ENCODE measurements at regions not wholly inside any gene's neighbourhood (a gene's known extent, or its start where the extent isn't known, plus 50 kb on each side); places are given as distances from the start of the nearest gene placed in this dataset.

DNA sequence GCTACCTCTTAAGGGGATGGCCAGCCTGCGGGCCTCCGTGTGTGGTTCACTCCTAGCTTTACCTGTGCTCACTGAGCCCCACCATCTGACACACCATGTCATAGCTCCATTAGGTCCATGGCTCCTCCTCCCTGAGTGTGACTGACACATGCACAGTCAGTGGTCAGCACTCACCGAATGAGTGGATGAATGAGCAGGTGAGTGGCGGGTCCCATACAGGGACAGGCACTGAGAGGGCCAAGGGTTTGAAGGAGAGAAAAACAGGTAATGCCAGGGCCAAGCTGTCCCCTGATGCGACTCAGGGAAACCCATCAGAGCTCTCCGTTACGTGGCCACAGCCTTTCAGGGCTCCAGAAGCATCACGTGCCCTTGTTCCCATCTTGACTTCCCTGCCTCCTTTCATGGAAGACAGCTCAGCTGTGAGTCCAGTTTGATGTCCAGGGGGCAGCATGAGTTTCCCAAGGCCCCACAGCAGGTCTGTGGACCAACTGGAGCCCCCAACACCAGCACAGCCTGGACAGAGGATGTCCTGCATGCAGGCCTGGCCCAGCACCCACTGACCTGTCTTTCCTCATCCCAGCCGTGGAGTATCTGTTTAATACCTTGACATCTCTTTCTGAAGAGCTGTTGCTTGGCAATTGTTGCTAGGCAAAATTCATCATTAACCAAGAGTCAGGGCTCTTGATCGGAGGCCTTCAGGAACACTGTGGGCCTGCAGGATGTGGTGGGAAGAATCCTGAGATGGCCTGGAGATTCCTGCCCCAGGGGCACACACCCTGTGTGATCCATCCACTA is 84.4 kb downstream of the PLXNA1 start:
- Histone ChIP-seq H3K9ac (no peak overlapping the region), H3K4me3 (ENCODE audit: low read depth, low read length) (no peak overlapping the region), H2AFZ (no peak overlapping the region), H3K36me3 (ENCODE audit: control insufficient read depth, insufficient read depth, low read length) (no peaks in the 10 kb centered on the region), H3K27me3 (ENCODE audit: control insufficient read depth, insufficient read depth, low read length) (no peaks in the 10 kb centered on the region), H3K27ac (no peak overlapping the region), H3K4me1 (peaks cover 15% of the 10 kb centered on the region), H3K79me2 (no peaks in the 10 kb centered on the region), H3K9me3 (ENCODE audit: control insufficient read depth, low read length) (no peaks in the 10 kb centered on the region), H3K4me2 (ENCODE audit: low read length) (no peak overlapping the region)
- TF ChIP-seq, protein P1, sequence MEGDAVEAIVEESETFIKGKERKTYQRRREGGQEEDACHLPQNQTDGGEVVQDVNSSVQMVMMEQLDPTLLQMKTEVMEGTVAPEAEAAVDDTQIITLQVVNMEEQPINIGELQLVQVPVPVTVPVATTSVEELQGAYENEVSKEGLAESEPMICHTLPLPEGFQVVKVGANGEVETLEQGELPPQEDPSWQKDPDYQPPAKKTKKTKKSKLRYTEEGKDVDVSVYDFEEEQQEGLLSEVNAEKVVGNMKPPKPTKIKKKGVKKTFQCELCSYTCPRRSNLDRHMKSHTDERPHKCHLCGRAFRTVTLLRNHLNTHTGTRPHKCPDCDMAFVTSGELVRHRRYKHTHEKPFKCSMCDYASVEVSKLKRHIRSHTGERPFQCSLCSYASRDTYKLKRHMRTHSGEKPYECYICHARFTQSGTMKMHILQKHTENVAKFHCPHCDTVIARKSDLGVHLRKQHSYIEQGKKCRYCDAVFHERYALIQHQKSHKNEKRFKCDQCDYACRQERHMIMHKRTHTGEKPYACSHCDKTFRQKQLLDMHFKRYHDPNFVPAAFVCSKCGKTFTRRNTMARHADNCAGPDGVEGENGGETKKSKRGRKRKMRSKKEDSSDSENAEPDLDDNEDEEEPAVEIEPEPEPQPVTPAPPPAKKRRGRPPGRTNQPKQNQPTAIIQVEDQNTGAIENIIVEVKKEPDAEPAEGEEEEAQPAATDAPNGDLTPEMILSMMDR (IDR thresholded peaks at IDR 0.05): no peak

DNA sequence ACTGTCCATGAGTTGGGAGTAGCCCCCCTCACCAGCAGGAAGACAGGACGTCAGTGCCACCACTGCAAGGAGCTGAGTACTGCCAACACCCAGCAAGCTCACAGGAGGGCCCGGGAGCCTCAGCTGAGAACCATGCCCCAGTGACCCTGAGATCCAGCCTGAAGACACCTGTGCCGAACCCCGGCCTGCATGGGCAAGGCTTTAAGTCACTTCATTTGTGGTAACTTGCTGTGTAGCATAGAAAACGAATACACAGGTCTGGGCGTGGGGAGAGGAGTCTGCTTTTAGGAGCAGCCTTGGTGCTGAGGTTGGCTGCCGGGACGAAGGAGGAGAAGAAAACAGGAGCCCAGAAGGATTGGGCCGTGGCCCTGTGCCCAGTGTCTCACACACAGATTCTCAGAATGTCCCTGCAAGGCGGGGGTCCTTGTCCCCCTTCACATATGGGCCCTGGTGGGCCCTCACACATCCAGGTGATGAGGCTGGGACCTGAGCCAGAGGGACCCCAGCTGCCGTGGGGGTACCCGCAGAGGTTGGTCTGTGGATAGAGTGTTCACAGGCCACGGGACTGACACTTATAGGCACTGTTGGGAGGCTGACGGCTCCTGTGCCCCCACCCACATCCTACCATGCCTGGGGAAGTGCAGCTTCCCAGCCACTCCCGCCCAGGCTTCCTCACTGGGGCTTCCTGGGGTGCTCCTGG is 85.3 kb downstream of the PLXNA1 start:
- TF ChIP-seq, protein P1 (IDR thresholded peaks at IDR 0.05): no peak
- no peak overlapping the region for H3K4me2 ChIP-seq (ENCODE audit: low read length)
- no peak overlapping the region for H2AFZ ChIP-seq
- peaks cover 20% of the 10 kb centered on the region for H3K4me1 ChIP-seq
- H3K27me3 ChIP-seq (ENCODE audit: control insufficient read depth, insufficient read depth, low read length): no peaks in the 10 kb centered on the region
- H3K79me2 ChIP-seq: no peaks in the 10 kb centered on the region
- H3K27ac ChIP-seq: no peak overlapping the region
- H3K36me3 ChIP-seq (ENCODE audit: control insufficient read depth, insufficient read depth, low read length): no peaks in the 10 kb centered on the region
- H3K9ac ChIP-seq: no peak overlapping the region
- H3K9me3 ChIP-seq (ENCODE audit: control insufficient read depth, low read length): no peaks in the 10 kb centered on the region
- H3K4me3 ChIP-seq (ENCODE audit: low read depth, low read length): no peak overlapping the region

DNA sequence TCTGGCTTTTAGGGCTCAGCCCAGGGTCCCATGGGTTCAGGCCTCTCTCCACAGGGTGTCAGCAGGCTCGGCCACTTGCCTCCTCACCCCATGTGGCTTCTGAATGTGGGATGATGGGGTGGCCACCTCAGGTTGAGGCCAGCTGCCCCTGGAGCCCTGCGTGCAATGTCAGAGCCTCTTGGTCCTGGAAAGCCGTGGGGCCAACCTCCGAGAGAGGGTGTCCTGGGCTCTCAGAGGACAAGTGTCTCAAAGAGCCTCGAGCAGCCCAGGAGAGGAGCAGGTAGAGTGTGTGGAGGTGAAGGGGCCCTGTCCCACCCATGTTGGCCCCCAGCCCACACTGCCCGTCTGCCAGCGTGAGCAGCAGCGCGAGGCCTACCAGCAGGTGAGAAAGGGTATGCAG is 86.0 kb downstream of the PLXNA1 start:
- Histone ChIP-seq H3K4me1 (peaks cover 26% of the 10 kb centered on the region), H3K9me3 (ENCODE audit: control insufficient read depth, low read length) (no peaks in the 10 kb centered on the region), H3K27me3 (ENCODE audit: control insufficient read depth, insufficient read depth, low read length) (no peaks in the 10 kb centered on the region), H3K79me2 (no peaks in the 10 kb centered on the region), H3K4me3 (ENCODE audit: low read depth, low read length) (no peak overlapping the region), H3K36me3 (ENCODE audit: control insufficient read depth, insufficient read depth, low read length) (no peaks in the 10 kb centered on the region), H2AFZ (no peak overlapping the region), H3K27ac (no peak overlapping the region), H3K9ac (no peak overlapping the region), H3K4me2 (ENCODE audit: low read length) (no peak overlapping the region)
- TF ChIP-seq, protein P1 (IDR thresholded peaks at IDR 0.05): no peak

DNA sequence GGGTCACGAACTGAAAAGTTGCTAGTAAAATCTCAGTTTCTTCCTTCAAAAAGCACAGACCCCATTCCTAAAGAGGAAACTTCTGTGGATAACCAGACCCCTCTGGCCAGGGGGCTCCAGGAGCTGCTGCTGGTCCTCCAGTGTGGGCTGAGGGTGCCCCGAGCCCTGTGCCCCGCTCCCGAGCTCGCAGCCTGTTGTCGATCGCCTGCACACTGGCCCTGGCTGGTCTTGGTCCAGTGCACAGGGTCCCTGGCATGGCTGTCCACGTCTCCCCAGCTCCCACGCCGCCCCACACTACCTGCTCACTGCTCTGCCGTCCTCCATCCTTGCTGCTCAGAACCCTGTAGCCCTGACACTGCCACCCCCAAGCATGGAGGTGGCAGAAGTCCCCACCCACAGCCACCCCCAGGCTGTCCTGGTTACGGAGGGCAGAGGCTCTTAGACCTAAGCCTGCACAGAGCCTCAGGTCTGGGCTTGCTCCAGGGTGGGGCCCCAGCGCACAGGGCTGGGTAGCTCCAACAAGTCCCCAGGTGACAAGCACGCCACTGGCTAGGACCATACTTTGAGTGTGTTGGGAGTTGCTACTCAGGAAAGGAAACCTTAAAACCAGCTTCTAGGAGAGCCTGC is 87.0 kb downstream of the PLXNA1 start:
- H3K4me1 ChIP-seq: peaks cover 27% of the 10 kb centered on the region
- no peaks in the 10 kb centered on the region for H3K27me3 ChIP-seq (ENCODE audit: control insufficient read depth, insufficient read depth, low read length)
- TF ChIP-seq, protein P1 (IDR thresholded peaks at IDR 0.05): no peak

More for the DNA sequence above, 87.0 kb downstream of the PLXNA1 start:
- no peak overlapping the region for H3K4me2 ChIP-seq (ENCODE audit: low read length)
- H3K9me3 ChIP-seq (ENCODE audit: control insufficient read depth, low read length): no peaks in the 10 kb centered on the region
- H3K36me3 ChIP-seq (ENCODE audit: control insufficient read depth, insufficient read depth, low read length): no peaks in the 10 kb centered on the region
- no peak overlapping the region for H3K4me3 ChIP-seq (ENCODE audit: low read depth, low read length)
- H3K79me2 ChIP-seq: no peaks in the 10 kb centered on the region
- no peak overlapping the region for H2AFZ ChIP-seq
- no peak overlapping the region for H3K9ac ChIP-seq
- no peak overlapping the region for H3K27ac ChIP-seq
